Fibroblast of lung (primary cell): ENCODE measurements at regions not wholly inside any gene's neighbourhood (a gene's known extent, or its start where the extent isn't known, plus 50 kb on each side); places are given as distances from the start of the nearest gene placed in this dataset.

Experiments used
- DNase-seq, 2 donors: peaks; one replicate each; pipeline versions ENCODE4 v3.0.0 to v3.0.0-alpha.2; 2010; ENCODE audit warnings: low read depth in 2 of 2
- H2AFZ ChIP-seq: 2 replicates; pipeline ENCODE4 v1.5.1; 2012; ENCODE audit warnings: low read length, control low read depth, inconsistent platforms
- H3K27ac ChIP-seq: 2 replicates; pipeline ENCODE4 v1.5.1; 2011; ENCODE audit warnings: low read length, control low read depth; ENCODE audit not compliant: insufficient read depth
- H3K27me3 ChIP-seq: 2 replicates; pipeline ENCODE4 v1.5.1; 2011; ENCODE audit warnings: mild to moderate bottlenecking, low read length; ENCODE audit not compliant: control insufficient read depth, insufficient read depth
- H3K36me3 ChIP-seq: 2 replicates; pipeline ENCODE4 v1.5.1; 2011; ENCODE audit warnings: low read length; ENCODE audit not compliant: control insufficient read depth, insufficient read depth
- H3K4me1 ChIP-seq: 2 replicates; pipeline ENCODE4 v1.5.1; 2011; ENCODE audit warnings: low read length; ENCODE audit not compliant: control insufficient read depth, insufficient read depth; ENCODE audit errors: extremely low read depth
- H3K4me2 ChIP-seq: 2 replicates; pipeline ENCODE4 v1.5.1; 2011; ENCODE audit warnings: low read length, control low read depth; ENCODE audit not compliant: insufficient read depth; ENCODE audit errors: extremely low read depth
- H3K4me3 ChIP-seq, 4 experiments: fragments of 200-600 bp in 1 of 4; sonication (generic) in 1 of 4; replicated peaks in 1 of 4; 2 replicates each; pipeline ENCODE4 v1.5.1; 2011 to 2016; ENCODE audit warnings: low read length in 4 of 4, low read depth in 3 of 4, mild to moderate bottlenecking in 3 of 4, control low read depth in 2 of 4, inconsistent platforms in 1 of 4, mixed read lengths in 1 of 4; ENCODE audit not compliant: insufficient read depth in 1 of 4; ENCODE audit errors: control extremely low read depth in 1 of 4
- H3K79me2 ChIP-seq: 2 replicates; pipeline ENCODE4 v1.5.1; 2012; ENCODE audit warnings: mild to moderate bottlenecking, low read length, inconsistent platforms; ENCODE audit not compliant: control insufficient read depth, insufficient read depth
- H3K9ac ChIP-seq: 2 replicates; pipeline ENCODE4 v1.5.1; 2011; ENCODE audit warnings: mild to moderate bottlenecking, low read length, control low read depth; ENCODE audit not compliant: insufficient read depth
- H3K9me3 ChIP-seq: 2 replicates; pipeline ENCODE4 v1.5.1; 2012; ENCODE audit warnings: low read depth, low read length; ENCODE audit not compliant: control insufficient read depth, insufficient read depth
- H4K20me1 ChIP-seq: 2 replicates; pipeline ENCODE4 v1.5.1; 2011; ENCODE audit warnings: low read length; ENCODE audit not compliant: control insufficient read depth, insufficient read depth; ENCODE audit errors: extremely low read depth
- EZH2 ChIP-seq: IDR thresholded peaks from 2 replicates; pipeline ENCODE4 v1.5.1; 2012; ENCODE audit warnings: low read length, control low read depth, mild to moderate bottlenecking; ENCODE audit errors: missing control alignments
- TF ChIP-seq, protein P1 (sequence below), 2 donors: IDR thresholded peaks in 1 of 2; conservative IDR thresholded peaks in 1 of 2; 1 replicate in 1 of 2; 2 replicates in 1 of 2; pipeline ENCODE4 v1.5.1; 2011 to 2012; ENCODE audit warnings: low read length in 2 of 2, control low read depth in 1 of 2, inconsistent platforms in 1 of 2, low read depth in 1 of 2, mild to moderate bottlenecking in 1 of 2

DNA sequence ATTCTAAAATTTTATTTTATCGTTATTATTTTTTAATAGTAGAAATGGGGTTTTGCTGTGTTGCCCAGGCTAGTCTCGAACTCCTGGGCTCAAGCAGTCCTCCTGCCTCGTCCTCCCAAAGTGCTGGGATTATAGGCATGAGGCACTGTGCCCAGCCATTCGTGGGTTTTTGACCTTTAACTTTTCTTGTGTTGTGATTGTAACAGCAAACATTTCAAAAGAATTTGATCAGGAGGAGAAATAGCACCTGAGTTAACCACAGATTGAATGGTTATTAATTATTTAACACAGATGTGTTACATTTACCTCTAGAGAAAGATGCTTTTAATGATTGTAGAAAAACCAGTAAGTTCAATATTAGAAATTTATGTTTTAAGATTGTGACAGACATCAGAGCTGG, 132.0 kb downstream of the HAUS1 start:
- Histone ChIP-seq H3K27me3 (no peaks in the 10 kb centered on the region), H4K20me1 (no peaks in the 10 kb centered on the region), H3K4me1 (no peaks in the 10 kb centered on the region), H3K9me3 (no peaks in the 10 kb centered on the region), H3K4me3 (no peak overlapping the region), H3K79me2 (no peaks in the 10 kb centered on the region), H3K36me3 (no peaks in the 10 kb centered on the region), H3K9ac (no peak overlapping the region), H3K27ac (no peak overlapping the region), H2AFZ (no peak overlapping the region), H3K4me2 (no peak overlapping the region)
- no peak for DNase-seq
- TF ChIP-seq, protein P1, sequence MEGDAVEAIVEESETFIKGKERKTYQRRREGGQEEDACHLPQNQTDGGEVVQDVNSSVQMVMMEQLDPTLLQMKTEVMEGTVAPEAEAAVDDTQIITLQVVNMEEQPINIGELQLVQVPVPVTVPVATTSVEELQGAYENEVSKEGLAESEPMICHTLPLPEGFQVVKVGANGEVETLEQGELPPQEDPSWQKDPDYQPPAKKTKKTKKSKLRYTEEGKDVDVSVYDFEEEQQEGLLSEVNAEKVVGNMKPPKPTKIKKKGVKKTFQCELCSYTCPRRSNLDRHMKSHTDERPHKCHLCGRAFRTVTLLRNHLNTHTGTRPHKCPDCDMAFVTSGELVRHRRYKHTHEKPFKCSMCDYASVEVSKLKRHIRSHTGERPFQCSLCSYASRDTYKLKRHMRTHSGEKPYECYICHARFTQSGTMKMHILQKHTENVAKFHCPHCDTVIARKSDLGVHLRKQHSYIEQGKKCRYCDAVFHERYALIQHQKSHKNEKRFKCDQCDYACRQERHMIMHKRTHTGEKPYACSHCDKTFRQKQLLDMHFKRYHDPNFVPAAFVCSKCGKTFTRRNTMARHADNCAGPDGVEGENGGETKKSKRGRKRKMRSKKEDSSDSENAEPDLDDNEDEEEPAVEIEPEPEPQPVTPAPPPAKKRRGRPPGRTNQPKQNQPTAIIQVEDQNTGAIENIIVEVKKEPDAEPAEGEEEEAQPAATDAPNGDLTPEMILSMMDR (conservative IDR thresholded peaks at IDR 0.05 in 1 of 2, IDR thresholded peaks at IDR 0.05 in 1 of 2; ENCODE audit: low read depth in 1 of 2, low read length in 2 of 2) = no peak
- no peak for TF ChIP-seq EZH2

DNA sequence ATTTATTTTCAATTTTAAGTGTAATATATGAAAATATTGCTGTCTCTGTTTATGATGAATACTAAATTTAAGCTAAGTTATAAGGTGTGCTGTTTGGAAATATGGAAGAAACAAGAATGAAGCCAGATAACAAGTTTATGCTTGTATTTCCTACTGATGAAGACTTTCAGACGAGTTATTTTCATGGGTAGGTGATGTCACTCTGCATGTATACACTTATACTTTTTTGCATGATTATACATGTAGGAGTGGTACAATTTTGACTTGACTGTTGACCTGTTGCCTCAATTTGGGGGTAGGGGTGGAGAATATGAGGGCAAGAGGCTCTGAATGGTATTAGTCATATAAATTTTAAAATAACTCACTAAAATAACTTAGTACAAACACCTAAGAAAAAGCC, 133.7 kb downstream of the HAUS1 start:
- Histone ChIP-seq H3K79me2 (peaks cover 2% of the 10 kb centered on the region), H2AFZ (no peak overlapping the region), H3K27ac (no peak overlapping the region), H3K4me1 (no peaks in the 10 kb centered on the region), H4K20me1 (no peaks in the 10 kb centered on the region), H3K9me3 (no peaks in the 10 kb centered on the region), H3K36me3 (no peaks in the 10 kb centered on the region), H3K4me3 (no peak overlapping the region), H3K9ac (no peak overlapping the region), H3K4me2 (no peak overlapping the region), H3K27me3 (no peaks in the 10 kb centered on the region)
- no peak for TF ChIP-seq EZH2
- TF ChIP-seq, protein P1 (conservative IDR thresholded peaks at IDR 0.05 in 1 of 2, IDR thresholded peaks at IDR 0.05 in 1 of 2; ENCODE audit: low read depth in 1 of 2, low read length in 2 of 2) = no peak
- DNase-seq = no peak

- DNase-seq = no peak
- no peaks in the 10 kb centered on the region for H3K36me3 ChIP-seq
- H3K9ac ChIP-seq = no peak overlapping the region
- no peaks in the 10 kb centered on the region for H4K20me1 ChIP-seq
- H3K27me3 ChIP-seq = no peaks in the 10 kb centered on the region
- H3K4me3 ChIP-seq = no peak overlapping the region
- TF ChIP-seq, protein P1 (conservative IDR thresholded peaks at IDR 0.05 in 1 of 2, IDR thresholded peaks at IDR 0.05 in 1 of 2; ENCODE audit: low read depth in 1 of 2, low read length in 2 of 2) = no peak
- TF ChIP-seq EZH2 = no peak
- no peak overlapping the region for H3K27ac ChIP-seq
- H3K9me3 ChIP-seq = no peaks in the 10 kb centered on the region
- H3K4me2 ChIP-seq = no peak overlapping the region
- peaks cover 2% of the 10 kb centered on the region for H3K79me2 ChIP-seq
- H3K4me1 ChIP-seq = no peaks in the 10 kb centered on the region
- no peak overlapping the region for H2AFZ ChIP-seq
Measured at GRCh38 chr18:46239549-46239948, 135.4 kb downstream of the HAUS1 start.
